Cardiac muscle cell (in vitro differentiated cells and primary cell): ENCODE measurements at regions not wholly inside any gene's neighbourhood (a gene's known extent, or its start where the extent isn't known, plus 50 kb on each side); places are given as distances from the start of the nearest gene placed in this dataset.

Experiments used
- DNase-seq, 2 donors: peaks; one replicate each; pipeline versions ENCODE4 v3.0.0 to v3.0.0-alpha.2; 2010 to 2017; ENCODE audit warnings: low read depth in 1 of 2, low spot score in 1 of 2
- H3K27ac ChIP-seq: fragments of 200-600 bp; sonication (generic); 2 replicates; pipeline ENCODE4 v1.5.1; 2016
- H3K27me3 ChIP-seq: fragments of 200-600 bp; sonication (generic); 2 replicates; pipeline ENCODE4 v1.6.0; 2016; ENCODE audit warnings: control low read depth
- H3K36me3 ChIP-seq: fragments of 200-600 bp; sonication (generic); 2 replicates; pipeline ENCODE4 v1.5.1; 2016; ENCODE audit warnings: control low read depth
- H3K4me1 ChIP-seq: fragments of 200-600 bp; sonication (generic); 2 replicates; pipeline ENCODE4 v1.8.1; 2017; ENCODE audit warnings: low read depth, mild to moderate bottlenecking, mixed run types
- H3K4me3 ChIP-seq: fragments of 200-600 bp; sonication (generic); 2 replicates; pipeline ENCODE4 v1.5.1; 2016; ENCODE audit warnings: mild to moderate bottlenecking
- H3K9me3 ChIP-seq: fragments of 200-600 bp; sonication (generic); 2 replicates; pipeline ENCODE4 v1.5.1; 2017; ENCODE audit warnings: low read depth, mild to moderate bottlenecking, control low read depth
- TF ChIP-seq, protein P1 (sequence below): IDR thresholded peaks from 2 replicates; pipeline ENCODE4 v1.5.1; 2012; ENCODE audit warnings: low read depth, mild to moderate bottlenecking, low read length

DNA sequence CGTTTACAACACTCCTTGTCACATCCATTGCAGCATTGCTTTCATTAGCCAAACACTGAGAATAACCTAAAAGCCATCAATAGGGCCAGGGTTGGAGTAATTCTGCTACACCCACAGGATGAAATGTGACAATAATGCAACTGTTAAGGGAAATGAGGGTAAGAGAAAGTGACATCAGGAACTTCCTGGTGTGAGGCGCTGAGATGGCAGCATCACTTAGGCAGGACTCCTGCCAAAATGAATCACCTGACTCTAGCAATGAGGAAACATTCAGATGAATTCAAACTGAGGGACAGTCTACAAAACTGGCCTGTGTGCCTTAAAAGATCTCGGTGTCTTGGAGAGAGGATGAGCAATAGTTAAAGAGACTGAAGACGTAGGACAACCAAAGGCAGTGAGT lies 115.6 kb upstream of the AGAP1 start:
- no peaks in the 10 kb centered on the region for H3K36me3 ChIP-seq
- no peaks in the 10 kb centered on the region for H3K4me1 ChIP-seq
- H3K27ac ChIP-seq, result no peak overlapping the region
- TF ChIP-seq, protein P1, sequence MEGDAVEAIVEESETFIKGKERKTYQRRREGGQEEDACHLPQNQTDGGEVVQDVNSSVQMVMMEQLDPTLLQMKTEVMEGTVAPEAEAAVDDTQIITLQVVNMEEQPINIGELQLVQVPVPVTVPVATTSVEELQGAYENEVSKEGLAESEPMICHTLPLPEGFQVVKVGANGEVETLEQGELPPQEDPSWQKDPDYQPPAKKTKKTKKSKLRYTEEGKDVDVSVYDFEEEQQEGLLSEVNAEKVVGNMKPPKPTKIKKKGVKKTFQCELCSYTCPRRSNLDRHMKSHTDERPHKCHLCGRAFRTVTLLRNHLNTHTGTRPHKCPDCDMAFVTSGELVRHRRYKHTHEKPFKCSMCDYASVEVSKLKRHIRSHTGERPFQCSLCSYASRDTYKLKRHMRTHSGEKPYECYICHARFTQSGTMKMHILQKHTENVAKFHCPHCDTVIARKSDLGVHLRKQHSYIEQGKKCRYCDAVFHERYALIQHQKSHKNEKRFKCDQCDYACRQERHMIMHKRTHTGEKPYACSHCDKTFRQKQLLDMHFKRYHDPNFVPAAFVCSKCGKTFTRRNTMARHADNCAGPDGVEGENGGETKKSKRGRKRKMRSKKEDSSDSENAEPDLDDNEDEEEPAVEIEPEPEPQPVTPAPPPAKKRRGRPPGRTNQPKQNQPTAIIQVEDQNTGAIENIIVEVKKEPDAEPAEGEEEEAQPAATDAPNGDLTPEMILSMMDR, result no peak
- H3K27me3 ChIP-seq, result peaks cover 3% of the 10 kb centered on the region
- H3K9me3 ChIP-seq, result no peaks in the 10 kb centered on the region
- H3K4me3 ChIP-seq, result no peak overlapping the region
- peak in 1 of 2 donors; percentile 24 for DNase-seq

- no peaks in the 10 kb centered on the region for H3K9me3 ChIP-seq
- H3K4me1 ChIP-seq, result no peaks in the 10 kb centered on the region
- TF ChIP-seq, protein P1, result no peak
- no peak for DNase-seq
- H3K27me3 ChIP-seq, result peaks cover 3% of the 10 kb centered on the region
- H3K4me3 ChIP-seq, result no peak overlapping the region
- no peaks in the 10 kb centered on the region for H3K36me3 ChIP-seq
- H3K27ac ChIP-seq, result no peak overlapping the region
Observed at GRCh38 chr2:235378944-235379343, 114.9 kb upstream of the AGAP1 start.

GRCh38 chr2:235381261-235381912 lies 112.5 kb upstream of the AGAP1 start:
- Histone ChIP-seq H3K9me3 (no peaks in the 10 kb centered on the region), H3K27me3 (peaks cover 3% of the 10 kb centered on the region), H3K27ac (no peak overlapping the region), H3K4me3 (no peak overlapping the region), H3K4me1 (no peaks in the 10 kb centered on the region), H3K36me3 (no peaks in the 10 kb centered on the region)
- TF ChIP-seq, protein P1, result no peak
- DNase-seq, result no peak

DNA sequence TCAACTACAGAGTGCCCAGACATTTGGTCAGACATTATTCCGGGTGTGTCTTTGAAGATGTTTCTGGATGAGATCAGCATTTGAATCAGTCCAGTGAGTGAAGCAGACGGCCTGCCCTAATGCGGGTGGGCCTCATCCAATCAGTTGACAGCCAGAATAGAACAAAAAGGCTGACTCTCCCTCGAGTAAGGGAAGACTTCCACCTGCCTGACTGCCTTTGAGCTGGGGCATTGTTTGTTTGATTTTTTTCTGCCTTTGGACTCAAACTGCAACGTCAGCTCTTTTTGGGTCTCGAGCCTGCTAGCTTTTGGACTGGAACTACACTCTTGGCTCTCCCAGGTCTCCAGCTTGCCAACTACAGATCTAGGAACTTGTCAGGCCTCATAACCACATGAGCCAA lies 111.7 kb upstream of the AGAP1 start:
- no peak overlapping the region for H3K27ac ChIP-seq
- DNase-seq, result no peak
- no peaks in the 10 kb centered on the region for H3K36me3 ChIP-seq
- TF ChIP-seq, protein P1, result no peak
- no peaks in the 10 kb centered on the region for H3K4me1 ChIP-seq
- H3K4me3 ChIP-seq, result no peak overlapping the region
- H3K9me3 ChIP-seq, result no peaks in the 10 kb centered on the region
- peaks cover 3% of the 10 kb centered on the region for H3K27me3 ChIP-seq

- DNase-seq, result no peak
- TF ChIP-seq, protein P1, result no peak
- Histone ChIP-seq H3K27ac (no peak overlapping the region), H3K4me3 (no peak overlapping the region), H3K9me3 (no peaks in the 10 kb centered on the region), H3K27me3 (peaks cover 3% of the 10 kb centered on the region), H3K4me1 (no peaks in the 10 kb centered on the region), H3K36me3 (no peaks in the 10 kb centered on the region)
Observed at GRCh38 chr2:235382601-235383000, 111.2 kb upstream of the AGAP1 start.
